Activated T-helper 1 cell treated with anti-CD3 and anti-CD28 coated beads, Interleukin-2, amount 50 U/mL, for 16 hours (primary cell): ENCODE measurements at regions not wholly inside any gene's neighbourhood (a gene's known extent, or its start where the extent isn't known, plus 50 kb on each side); places are given as distances from the start of the nearest gene placed in this dataset.

ENCODE experiments used
- DNase-seq, 2 donors: peaks; one replicate each; pipeline ENCODE4 v3.0.0-alpha.2; 2020; ENCODE audit warnings: low read depth in 1 of 2, low spot score in 1 of 2

DNA sequence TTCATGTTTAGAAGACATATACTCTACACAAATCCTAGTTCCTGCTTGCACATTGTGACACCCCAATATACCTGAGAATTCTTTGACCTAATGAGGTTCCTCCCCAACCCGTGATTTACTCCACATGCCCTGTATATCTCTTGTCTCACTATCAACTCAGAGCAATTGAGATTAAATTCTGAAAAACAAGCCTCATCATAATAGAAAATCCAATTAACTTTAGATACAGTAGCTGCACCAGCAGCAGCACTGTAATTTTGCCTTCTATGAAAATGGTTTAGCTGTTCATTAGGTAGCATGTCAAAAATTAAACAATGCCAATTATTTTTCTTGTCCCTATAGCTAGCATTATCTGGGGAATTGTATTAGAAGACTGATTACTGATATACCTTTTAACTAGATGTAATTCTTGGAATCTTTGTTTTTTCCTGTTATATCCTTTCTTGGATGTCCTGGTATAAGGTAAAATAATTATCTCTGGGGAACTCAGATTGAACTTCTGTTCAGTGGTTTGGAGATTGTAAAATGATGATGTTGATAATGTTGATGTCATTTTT, 218.9 kb upstream of the TANK start:
- no peak for DNase-seq

DNA sequence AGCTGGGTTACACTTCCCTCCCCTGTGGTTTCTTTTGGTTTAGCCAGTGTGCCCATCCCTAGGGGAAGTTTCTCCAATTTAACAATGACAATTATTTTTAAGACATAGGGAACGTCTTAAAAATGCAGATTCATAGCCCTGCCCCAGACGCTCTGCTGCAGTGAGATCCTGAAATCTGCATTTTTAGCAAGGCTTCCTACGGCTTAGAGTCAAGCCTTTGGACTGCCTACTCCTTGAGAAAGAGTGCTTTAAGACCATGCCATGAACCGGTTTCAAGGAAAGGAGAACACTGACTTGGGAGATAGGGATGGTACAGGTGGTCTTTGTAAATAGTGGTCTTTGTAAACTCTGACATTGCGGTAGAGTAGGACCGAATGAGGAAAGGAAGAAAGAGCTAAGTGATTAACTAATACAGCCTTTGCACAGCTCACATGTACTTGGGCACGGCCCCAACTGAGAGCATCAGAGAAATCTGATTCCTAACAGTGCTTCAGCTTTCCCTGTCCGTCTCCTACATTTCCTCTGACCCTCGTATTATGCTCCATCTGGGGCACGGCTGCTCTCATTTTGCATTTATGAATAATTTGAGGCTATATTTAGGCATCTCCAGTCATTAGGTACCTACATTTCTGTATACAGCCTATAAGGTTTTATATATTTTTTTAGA, 217.6 kb upstream of the TANK start:
- no peak for DNase-seq

GRCh38 chr2:160943414-160943813, 216.8 kb upstream of the TANK start:
- DNase-seq: no peak

DNA sequence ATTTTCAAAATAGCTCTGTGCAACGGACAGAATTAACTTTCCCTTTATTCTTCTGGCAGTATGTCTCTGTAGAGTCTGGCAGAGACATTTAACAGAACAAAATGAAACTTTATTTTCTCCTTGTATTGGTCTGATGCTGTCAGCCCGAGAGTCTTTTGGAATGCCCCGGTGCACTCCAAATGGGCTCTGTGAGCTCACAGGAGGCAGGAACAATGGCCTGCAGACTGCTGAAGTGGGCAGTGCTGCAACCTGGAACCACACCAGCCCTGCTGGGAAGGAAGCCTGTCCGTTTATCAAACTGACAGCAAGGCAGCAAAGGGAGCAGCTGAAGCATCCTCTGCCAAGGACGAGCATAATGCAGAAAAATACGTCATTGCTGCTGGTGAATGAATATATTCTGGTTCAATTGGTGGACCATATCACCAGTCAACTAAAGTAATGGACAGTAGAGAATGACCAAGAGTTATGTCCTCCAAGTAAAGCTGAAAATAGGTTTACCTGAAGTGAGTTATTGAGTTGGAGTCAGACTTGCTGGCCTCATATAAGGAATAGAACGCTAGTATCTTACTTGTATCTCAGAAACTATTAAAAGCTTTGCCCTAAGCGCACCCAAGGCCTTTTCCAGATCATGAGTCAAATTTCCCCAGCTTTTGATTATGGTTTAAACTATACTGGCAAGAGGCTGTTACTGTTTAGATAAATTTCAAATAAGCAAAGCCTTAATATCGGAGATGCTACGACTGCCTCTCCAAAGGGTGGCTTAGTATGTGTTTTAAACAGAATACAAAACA, 207.6 kb upstream of the TANK start:
- no peak for DNase-seq

DNA sequence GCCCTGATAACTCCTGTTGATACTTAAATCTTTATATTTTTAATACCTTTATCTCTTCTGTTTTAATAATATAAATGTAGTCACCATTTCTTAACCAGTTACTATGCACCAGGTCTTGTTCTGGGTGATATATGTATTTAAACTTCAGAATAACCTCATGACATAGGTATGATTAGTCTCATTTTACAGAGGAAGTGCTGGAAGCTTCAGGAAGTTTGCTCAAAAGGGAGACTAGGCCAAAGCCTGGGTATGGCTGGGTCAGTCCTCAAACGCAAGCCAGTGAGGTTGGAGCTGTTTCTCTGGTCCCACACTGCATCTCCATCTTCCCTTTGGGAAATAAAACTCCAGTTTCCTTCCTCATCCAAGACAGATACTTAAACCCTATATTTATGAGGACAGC, 204.7 kb upstream of the TANK start:
- no peak for DNase-seq

DNA sequence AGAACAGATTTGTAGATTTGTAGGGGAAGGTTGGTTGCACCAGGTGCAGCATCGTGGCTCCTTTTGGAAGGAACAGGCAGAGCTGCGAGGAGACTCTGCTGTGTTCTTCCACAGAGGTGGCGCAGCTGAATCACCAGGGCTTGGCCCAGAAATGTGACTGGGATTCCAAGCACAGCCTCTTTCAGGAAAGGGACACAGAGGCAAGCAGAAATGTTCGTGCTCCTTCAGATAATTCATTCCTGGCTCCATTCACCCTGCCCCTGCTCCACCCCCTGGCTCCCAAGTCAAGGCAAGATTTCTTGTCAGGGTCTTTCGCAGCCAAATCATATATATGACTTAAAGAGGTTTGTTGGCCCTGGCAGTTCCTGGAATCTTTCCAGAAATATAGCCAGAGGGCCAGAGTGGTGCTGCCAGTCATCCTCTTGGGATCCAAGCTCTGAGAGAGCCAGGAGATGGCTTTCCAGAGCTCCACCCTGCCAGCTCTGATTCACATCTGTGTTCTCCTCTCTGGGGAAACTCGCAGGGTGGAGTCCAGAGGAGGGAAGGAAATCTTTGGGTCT, 203.9 kb upstream of the TANK start:
- no peak for DNase-seq

DNA sequence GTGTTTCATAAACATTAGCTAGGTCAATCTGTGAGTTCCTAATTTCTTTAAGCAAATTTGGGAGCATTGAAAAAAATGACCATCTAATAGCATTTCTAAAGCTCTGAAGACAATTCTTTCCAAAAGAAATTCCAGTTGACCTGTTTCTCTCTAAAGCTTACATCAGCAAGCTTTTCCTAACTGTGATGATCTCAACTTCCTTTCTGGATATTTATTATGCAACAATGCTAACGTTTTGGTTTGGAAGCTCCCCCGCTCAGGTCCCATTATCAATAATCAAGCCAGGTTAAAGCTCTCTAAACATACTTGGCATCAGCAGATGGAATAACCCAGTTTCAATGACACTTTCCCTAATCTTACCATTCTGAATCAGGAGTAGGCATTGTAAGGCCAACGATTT, 196.3 kb upstream of the TANK start:
- no peak for DNase-seq

DNA sequence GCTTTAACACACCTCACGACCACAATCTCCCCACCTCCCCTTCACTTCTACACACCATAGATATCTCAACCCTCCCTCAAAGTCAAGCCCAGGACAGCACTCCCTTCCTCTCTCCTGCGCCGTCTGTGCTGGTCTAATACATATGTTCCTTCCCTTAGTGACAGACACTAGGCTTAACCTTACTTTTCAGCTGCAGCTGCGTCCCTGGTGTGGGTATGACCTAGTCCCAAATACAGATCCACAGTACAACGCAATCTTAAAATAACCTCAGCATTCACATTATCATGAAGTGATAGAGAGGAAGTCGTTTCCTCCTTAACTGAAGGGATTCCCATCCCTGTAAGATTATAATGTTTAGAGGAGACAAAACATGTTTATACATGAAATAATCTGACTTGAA, 192.7 kb upstream of the TANK start:
- DNase-seq: no peak

- no peak for DNase-seq
Measured at GRCh38 chr2:160968183-160968582, 192.0 kb upstream of the TANK start.

GRCh38 chr2:160970052-160970965, 189.9 kb upstream of the TANK start:
- DNase-seq: no peak

DNA sequence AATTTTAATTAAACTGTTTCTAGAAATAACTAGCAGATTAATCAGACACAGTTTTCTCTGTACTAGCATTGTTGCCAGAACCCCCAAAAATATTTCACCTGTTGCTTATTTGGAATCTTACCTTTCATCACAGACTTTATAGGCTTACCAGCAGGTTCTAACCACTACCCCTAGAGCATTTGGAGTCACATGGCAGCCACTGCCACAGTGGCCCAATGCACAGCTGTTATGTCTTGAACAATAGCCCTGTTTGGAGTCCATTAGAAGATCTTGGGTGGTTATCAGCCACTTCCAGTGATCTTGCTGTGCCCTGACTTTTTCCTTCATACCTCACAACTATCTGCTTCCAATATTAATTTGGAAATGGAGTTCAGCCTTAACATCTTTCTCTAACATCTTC, 186.2 kb upstream of the TANK start:
- no peak for DNase-seq

- no peak for DNase-seq
Measured at GRCh38 chr2:160974803-160975202, 185.4 kb upstream of the TANK start.

GRCh38 chr2:160976797-160977196, 183.4 kb upstream of the TANK start:
- DNase-seq: no peak

DNA sequence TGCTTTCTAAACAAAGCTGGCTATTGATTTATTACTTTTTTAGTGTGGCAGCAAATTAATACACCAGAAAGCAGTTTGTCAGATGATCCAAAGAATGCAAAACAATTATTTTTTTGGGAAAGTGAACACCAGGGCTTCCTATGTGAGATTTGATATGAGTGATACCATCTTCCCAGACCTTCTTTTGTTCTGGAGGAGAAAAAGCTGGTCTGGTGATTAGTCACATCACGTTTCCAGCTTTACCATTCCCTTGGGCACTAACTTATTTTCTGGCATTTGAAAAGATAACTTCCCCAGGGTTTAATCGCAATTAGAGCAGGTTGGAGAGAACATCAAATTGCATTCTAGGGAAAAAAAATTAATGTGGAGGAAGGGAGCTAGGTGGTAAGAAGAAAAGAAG, 182.9 kb upstream of the TANK start:
- no peak for DNase-seq

DNA sequence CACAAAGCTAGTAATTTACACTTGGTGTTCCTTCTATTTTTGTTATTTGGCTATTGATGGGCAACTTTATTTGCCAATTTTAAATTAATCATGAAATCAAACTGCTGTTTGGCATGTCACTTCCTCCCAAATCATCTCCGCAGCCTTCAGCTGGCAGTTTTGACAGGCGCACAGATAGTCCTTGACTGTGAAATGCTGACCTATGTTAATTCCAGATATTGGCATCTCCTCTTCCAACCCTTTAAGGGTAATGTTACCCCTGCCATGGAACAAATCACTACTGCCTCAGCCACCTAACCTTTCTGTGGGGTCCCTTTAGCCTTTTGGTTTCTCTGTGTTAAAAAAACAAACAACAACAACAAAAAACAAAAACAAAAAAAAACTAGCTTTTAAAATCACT, 182.4 kb upstream of the TANK start:
- no peak for DNase-seq

DNA sequence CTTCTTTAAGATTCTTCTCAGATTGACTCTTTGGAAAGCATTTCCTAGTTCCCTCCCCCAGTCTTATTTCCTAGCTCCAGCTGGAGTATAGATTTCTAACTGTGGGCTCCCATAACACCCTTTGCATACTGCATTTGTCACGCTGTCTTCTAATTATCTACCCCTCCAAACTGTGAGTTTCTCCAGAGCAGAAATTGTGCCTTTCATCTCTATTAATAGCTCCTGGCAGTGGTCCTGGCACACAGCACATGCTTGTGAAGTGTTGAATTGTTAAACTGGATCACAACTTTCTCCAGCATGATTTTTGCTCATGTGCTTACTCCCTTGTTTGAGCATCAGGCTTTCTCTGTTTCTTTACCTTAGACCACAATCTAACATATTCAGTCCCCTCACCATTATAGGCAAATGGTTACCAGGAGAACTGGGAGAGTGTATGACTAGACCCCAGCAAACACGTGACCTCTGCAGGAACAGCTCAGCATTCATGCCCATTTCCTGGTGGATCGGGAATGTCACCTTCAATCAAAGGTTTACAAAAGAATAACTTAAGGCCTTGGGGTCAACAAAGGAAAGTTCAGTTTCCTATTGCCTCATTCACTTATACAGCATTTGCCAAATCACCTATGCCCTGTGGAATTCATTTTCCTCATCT, 175.7 kb upstream of the TANK start:
- no peak for DNase-seq

DNA sequence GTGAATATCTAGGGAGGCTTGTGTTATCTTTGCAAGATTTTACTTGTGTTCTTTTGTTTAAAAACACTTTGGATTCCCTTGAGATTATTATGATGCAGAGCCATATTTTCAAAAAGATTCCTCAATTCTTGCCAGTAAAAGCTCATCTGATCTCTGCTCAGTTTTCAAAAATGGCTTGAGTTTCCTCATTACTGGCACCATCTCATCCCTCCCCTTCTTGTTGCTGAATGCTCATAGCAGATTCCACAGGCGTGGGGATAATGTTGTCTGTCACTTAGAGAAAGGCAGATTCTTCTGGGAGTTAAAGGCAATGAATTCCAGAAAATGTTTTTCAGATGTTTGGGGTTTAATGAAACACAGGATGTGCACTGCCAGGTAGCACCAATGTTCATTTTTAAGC, 170.4 kb upstream of the TANK start:
- no peak for DNase-seq

DNA sequence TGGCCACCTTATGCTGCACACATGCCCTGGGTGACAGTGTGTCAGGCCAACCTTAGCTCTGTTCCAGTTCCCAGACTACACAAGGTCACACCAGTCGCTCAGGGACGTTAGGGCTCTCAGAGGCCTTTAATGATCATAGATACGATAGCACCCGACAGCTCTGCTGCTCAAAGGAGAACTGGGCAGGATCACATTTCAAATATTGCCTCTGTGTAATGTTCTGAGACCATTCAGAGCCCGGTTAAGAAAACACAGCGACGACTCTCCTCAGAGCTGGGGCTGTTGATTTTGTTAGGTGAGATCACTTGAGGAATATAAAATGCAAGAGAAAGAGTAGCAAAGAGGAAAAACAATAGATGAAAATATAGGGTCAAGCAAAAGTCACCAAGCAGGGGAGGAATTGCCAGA, 166.6 kb upstream of the TANK start:
- no peak for DNase-seq

DNA sequence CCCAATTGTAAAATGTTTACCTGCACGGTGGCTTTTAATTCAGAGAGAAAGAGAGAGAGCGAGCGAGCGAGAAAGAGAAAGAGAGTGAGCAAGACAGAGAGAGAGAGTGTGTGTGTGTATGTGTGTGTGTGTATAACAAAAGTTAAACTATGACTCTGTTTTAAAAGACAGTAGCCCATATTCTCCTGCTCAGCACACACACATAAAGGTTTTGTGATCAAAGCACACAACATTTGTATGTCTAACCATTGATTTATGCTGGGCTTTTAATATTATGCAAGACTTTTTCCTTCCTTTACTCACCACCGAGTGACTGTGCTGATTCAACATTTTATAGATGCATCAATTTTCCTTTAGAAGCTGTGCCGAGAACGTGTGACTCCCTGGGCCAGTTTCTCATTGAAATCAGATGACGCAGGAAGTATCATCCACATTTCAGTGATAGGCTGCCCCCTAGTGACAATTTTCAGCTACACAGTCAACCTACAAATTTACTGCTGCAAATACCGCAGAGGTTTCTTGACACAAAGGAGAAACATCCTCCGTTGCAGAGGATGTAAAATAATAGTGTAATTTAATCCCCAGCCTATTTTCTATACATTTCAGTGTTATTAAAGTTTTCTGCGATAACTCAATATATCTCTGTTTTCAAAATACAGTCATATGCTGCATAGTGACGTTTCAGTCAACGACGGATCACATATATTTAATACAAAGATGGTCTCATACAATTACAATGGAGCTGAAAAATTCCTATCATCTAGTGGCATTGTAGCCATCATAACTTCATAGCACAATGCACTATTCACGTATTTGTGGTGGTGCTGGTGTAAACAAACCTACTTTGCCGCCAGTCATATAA, 165.9 kb upstream of the TANK start:
- DNase-seq: peak; percentile 5 to 35

DNA sequence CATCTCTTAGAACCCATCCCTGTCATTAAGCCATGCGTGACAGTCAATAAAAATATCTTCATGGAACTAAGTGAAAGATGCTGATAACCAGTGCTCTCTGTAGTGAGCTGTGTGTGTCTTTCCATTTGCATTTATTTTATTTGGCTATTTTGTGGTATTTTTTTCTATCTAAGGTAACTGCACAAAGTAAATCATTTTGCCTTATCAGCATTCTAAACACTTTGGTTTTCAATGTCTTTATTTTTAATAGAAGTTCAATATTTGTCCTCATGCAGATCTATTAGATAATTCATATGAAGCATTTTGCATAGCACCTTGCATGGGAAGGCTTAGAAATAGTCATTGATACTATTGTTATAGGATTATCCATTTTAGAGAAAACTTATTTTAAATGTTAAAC, 163.6 kb upstream of the TANK start:
- no peak for DNase-seq
